GM18519 (cell line): ENCODE measurements at regions not wholly inside any gene's neighbourhood (a gene's known extent, or its start where the extent isn't known, plus 50 kb on each side); places are given as distances from the start of the nearest gene placed in this dataset.
"Not testable (repeated sequence)": the region's sequence is repeated elsewhere in the genome, so short reads cannot be mapped to it uniquely, and the experiment has no call there.

ENCODE experiments used
- ATAC-seq: cut with Tn5 transposase; IDR thresholded peaks from one replicate; pipeline ENCODE4 v1.9.1; 2021; ENCODE audit warnings: mild to moderate bottlenecking, moderate library complexity; ENCODE audit not compliant: unreplicated experiment, low FRiP score

DNA sequence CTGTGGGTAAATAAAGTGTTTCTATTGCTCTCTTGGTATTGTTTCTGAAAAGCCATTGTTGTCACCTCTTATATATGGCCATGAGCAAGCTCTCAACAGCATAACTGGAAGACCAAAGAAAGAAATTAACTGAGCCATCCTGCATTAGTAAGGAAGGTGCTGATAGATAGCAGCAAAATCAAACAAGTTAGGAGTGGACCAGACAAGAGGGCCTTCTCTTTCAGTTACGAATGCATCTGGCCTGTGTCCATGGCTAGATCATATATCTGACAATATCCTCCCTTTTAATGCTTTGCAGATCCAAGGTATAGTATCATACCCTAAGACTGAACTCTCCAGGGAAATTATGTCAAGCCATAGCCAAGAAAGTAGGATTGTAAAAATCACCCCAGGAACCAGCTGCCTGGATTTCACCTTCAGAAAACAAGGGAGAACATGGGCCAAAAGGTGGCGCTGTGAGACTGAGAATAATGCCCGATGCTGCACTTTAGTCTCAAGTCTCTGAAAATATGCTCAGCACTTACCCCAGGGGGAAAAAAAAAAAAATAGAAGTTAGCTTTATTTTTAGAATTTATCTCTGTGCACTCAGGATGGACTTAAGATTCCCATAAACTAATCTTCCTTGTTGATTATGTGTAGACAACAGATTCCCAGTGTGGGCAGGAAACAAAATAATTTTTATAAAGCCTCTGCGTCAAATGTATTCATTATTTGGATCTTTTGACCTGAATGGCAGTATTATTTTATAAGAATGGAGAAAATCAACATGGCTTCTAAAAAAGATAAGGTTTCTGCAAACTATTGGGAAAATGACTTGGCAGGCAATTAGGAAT, 415.1 kb downstream of the ETS1 start:
- ATAC-seq, result no peak

DNA sequence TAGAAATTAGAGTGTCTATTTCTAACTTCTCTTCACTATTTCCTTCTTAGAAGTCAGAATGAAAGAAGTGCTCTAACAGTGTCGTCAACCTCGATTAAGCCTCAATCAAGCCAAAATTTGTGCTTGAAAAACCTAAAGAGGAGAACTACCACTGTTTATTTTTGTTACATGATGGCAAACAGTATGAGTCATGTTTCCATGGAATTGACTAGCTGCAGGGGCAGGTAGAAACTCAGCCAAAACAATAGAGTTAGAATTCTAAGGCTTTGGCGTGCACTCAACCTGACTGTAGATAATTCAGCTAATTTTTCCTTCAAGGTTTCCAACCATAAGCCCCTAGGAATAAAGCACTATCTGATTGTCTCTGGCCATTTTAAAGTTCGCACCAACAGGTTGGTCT, 415.9 kb downstream of the ETS1 start:
- ATAC-seq, result no peak

DNA sequence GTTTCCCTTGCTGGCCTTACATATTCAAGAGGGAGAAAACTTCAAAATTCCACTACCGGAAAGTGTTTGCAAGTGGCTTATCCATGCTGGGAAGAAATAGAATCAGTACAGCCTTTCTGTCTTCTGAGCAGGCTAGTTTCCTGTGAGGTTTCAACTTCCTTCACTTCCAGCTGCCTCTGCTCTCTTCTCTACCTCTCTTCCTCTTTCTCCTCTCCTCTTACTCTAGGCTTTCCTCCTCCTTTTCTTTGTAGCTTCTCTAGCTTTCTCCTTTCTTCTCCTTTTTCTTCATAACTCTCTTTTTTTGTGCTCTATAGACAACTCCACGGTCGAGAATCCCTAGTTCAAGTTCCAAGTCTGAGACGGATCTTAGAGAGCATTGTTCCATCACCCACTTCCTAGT, 421.8 kb downstream of the ETS1 start:
- no peak for ATAC-seq

DNA sequence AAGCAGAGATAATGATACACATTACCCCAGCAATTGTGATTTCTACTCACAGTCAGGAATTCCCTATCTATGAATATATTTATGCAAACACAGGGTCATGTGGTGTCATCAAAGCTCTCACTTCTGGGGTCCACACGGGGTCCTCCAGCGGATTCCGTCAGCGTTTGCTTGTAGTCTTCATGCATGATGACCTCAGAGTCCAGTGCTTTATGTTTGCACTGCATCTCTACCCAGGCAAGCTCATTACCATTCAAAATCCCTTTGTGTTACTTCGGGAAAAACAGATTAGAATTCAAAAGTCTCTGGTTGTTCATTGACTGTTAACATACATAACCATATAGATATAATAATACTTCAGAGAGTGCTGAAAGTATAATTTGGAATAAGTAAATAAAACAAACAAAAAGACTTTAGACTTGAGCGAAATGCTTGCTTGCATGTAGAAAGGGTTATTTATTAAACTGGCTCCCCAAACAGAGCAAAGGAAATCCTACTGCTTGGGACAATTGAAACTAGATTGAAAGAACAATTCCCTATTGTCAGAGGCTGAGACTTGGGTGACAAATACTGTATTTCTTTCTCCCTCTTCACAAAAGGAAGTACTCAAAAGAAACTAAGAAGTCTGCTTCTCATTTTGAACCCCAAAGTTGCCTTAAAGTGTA, 423.1 kb downstream of the ETS1 start:
- no peak for ATAC-seq

DNA sequence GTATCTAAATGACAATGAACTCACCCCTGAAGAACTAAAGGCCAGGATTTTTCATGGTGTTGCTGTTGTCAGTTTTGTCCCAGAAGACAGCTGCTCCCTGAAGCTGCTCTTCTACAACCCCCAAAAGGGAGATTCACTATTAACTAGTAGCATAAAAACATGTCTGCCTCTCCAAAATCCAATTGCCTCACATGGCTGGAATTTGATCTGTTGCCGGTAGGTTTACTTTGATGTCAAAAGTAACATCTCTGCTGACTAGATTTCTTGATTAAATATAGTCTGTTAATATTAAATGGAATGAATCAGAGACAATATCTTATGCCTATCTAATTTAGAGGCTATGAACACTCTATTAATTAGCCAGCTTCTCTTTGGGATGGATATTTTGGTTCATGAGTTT, 425.4 kb downstream of the ETS1 start:
- ATAC-seq, result no peak

DNA sequence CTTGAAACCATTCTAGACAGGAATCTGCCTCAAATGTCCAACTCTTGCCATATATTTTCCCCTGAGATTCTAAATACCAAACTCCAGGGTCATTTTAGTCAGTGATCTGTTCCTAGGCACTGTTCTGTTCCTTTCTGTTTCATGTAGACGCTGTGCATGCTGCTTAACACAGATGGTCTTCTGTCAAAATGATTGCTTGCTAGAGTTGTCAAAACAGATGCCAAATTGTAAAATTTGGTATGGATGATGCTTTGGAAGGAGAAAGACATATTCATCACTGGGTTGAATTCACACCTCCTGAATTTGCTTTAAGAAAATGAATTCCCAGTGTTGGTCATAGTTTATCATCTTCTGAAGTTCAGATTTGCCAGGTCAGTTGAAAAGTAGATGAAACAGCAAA, 425.9 kb downstream of the ETS1 start:
- ATAC-seq, result no peak

DNA sequence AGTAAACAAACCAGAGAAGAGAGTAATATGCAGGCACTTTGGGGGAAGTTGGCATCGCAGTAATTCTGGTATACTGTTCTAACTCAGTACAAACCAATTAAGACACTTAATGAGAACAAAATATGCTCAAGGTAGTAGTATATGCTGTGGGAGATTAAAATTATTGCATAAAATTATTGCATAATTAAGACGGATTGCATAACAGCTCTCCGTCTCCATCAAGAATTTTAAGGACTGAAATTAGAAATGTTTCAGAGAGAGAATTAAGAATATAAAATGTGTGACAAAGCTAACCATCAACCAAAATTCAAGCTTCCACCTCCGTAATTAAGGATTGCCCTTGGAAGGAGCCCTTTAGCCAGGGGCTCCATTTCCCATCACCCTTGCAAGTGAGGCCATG, 428.5 kb downstream of the ETS1 start:
- ATAC-seq, result no peak

DNA sequence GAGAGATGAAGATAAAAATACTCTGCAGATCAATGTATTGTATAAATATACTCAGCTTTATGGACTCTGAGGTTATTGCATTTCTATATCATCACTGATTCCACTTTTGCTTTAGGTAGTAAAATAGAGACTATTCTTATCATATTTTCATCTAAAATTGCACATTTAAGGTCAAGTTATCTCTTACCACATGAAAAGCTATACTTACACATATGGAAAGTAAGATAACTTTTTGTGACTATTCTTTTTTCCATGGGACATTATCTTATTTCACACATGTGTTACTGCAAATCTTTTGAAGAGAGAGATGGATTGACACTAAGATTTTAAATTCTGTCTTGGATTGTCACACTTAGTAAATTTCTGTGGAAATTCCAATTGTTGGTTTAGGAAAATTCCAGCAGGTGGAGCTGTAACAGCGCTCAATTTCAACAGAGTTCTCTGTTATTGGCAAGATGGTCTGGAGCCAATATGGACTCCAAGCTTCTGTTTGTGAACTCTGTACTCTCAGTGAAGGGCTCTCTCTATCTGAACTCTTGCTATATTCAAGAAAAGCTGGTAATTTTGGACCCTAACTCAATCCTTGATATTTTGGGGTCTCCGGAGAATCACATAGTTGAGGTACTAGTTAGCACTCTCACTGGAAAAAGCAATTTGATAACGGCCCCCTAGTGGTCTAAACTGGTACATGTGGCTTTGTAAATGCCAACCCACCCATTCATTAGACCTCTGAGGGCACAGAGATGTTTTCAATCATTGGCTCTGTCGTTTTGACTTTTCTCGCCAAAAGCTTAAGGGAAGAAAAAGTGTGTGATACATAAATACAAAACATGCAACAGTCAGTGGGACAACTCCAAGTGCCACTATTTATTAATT, 429.7 kb downstream of the ETS1 start:
- ATAC-seq, result peak; percentile 77

DNA sequence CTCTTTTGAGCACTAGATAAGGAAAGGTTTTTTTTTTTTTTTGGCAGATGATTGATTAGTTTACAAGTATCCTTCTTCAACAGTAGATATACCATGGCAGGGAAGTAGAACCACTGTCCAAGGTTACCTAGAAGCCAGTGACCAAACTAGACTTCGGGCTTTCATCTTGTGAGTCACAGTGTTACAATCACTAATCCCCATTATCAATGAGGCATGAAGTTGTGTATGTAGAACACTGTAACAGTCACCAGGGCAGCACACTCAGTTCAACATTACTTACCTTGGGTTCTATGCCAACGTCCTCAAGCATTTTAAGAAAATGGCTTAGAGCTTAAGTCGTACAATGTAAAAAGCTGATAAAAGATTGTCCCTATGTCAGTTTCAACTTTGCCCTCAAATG, 430.9 kb downstream of the ETS1 start:
- no peak for ATAC-seq

DNA sequence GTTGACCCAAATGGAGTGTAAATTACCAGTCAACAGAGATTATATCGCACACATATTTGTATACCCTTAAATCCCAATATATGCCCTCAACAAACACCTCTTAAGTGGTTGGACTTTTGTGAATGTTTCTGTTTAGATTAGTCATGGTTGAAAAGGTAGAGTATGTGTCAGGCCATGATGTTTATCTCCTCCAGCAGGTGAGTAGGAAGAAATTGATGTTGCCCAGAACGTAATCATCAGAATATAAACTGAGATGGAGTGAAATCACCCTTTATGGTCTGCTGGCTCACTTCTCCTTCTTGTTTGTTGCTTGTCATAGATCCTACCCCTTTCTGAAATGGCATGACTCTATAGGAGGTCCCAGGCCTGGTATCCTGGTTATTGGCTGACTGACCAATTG, 431.8 kb downstream of the ETS1 start:
- ATAC-seq, result no peak

DNA sequence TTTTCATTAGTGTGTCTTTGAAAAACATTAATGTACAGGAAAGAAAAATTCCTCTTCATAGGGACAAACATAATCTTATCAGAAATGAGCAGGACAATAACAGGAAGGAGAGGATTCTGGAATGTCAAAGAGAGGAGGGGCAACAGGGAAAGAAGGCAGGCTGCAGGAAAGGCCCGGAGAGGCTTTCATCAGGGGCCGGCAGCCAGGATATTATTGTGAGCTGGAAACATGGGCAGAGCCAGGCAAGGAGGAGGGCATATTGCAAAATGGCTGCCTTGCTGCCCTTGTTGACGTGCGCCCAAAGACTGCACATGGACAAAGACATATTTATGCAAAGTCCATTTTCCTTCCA, 433.7 kb downstream of the ETS1 start:
- ATAC-seq, result no peak

DNA sequence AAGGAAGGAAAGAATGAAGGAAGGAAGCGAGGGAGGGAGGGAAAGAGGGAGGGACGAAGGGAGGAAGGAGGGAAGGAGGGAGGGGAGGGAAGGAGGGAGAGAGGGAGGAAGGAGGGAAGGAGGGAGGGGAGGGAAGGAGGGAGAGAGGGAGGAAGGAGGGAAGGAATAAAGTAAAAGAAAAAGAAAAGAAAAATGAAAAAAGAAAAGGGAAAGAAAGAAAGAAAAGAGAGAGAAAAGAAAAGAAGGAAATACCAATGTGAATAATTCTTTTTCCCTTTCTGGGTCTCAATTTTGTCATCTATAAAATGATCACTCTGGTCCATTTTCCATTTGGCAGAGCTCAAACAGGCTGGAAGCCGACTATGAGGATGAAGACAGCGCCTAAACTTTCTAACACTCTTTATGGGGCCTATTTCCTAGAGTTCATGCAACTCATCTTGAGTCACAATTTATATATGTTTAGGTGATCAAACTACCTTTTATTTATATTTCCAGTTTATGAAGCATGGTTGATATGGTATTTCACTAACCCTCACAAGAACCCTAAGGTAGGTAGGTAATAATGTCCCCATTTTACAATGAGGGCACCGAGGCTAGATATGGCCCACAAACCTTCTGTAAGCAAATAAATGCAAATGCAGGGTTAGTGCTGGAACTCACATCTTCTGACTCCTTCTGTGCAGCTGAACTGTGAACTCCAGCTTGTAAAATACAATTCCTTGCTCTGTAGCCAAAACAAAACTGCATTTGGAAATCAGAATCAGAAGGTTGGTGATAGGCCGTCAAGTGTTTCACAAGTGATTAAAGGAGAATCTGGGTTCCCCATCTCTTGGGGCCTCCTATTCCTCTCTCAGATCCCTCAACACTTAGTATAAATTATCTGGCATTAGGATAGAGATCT, 434.3 kb downstream of the ETS1 start:
- ATAC-seq, result no peak

DNA sequence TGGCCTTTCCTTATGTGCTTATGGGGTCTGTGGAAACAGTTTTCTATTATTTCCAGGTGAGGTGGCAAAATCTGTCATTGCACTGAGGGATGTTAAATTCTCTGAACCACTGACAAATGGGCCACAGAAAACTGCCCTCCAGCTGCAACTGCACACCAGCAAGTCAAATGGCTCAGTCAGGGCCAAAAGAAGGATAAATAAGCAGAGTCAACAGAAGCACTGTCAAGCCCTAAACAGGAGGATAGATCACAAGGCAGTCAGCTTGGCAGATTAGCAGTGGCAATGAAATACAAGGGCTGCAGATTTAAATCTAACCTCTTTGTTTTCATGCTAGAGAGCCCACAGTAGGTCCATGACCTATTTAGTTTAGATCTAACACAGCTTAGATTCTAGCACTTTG, 435.6 kb downstream of the ETS1 start:
- no peak for ATAC-seq

DNA sequence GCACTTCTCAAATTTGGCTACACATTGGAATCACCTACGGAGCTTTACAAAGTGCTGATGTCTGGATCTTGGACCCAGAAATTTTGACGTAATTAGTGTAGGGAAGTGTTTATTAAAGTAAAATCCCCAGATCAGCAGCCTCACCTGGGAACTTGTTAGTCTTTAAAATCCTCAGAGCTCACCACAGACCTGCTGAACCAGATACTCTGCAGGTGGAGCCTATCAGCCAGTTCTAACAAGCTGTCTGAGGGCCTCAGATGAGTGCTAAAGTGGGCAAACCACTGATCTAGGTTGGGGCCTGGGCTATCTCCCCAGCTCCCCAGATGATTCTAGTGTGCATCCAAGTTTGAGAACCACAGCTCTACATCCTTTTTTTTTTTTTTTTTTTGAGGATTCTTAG, 436.0 kb downstream of the ETS1 start:
- no peak for ATAC-seq

DNA sequence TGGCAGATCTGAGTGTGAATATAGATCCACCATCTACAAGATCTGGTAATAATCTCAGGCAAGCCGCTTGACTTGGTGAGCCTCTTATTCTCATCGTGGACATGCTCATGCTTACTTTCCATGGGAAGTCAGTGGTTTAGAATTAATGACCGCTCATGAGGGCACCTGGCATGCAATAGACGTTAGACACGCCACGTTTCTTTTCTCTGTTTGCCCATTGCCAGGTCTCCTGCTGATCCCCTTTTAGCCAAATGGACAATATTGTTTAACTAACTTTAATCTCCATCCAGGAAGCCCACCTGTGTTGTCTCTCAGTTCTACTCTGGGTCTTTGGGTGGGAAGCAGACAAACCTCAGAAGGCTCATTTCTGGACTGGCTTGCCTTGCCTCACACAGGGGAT, 439.1 kb downstream of the ETS1 start:
- ATAC-seq, result no peak

DNA sequence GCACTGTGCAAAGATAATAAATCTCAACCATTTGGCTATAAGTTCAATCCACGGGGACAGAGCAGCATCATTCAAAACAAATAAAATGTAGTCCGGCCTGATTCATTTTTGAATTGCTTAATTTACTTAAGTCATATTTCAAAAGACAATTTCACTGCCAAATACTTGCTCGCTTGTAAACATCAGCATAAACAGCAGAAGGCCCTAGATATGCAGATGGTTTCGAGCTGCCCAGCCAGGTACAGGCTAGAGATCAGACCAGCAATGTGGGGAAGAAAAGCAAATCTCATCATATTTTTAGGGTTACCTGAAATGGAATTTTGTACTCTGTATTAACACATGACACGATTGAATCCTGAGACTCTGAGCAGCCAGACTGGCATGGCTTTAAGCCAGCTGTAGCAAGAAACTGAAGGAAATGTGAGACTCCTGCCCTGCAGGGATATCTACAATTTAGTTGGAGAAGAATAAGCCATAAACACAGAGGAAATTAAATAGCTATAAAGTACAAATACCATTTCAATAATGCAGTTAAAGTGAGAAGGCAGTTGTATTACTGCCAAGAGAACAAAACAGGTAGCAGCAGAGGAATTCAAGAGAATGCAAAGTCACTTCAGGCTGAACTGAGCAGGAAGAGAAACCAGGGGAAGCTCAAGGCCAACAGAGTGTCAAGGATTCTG, 440.3 kb downstream of the ETS1 start:
- no peak for ATAC-seq

DNA sequence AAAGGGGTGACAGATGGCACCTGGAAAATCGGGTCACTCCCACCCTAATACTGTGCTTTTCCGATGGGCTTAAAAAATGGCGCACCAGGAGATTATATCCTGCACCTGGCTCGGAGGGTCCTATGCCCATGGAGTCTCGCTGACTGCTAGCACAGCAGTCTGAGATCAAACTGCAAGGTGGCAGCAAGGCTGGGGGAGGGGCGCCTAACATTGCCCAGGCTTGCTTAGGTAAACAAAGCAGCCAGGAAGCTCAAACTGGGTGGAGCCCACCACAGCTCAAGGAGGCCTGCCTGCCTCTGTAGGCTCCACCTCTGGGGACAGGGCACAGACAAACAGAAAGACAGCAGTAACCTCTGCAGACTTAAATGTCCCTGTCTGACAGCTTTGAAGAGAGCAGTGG, 447.1 kb downstream of the ETS1 start:
- not testable (repeated sequence) for ATAC-seq

DNA sequence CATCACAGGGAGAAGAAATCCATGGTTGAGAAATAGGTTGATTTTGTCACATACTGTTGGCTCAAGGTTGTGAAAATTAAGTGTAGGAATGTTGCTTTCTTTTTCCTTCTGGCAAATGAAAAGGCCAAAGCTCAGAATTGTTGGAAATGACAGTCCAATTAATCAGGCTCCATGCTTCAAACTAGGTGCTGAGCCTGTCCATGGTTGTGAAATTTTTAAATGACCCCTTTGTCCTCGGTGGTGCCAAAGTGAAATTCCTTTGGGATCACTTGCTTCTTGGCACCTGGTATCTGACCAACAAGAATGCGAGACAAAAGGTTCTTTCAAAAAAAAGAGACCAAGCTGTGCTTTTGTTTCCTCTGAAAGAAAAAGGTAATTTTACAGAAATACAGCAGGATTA, 451.9 kb downstream of the ETS1 start:
- no peak for ATAC-seq

DNA sequence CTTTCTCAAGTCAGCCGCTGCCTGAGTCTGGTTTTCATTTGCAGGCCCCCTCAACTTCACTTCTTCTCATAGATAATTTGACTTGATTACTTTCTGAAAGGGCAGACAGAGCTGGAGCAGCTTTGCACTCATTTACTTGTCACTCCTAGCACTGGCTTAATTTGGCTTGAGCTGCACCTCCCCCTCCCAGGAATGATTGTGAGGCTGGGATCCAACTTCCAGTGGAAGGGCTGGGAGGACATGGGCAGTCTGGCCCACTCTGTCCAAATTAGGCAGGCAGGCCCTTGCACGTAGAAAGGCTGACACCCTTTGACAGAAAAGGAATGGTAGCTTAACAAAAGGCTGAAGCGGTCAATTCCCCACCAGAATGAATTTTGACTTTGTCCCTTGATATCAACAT, 453.9 kb downstream of the ETS1 start:
- ATAC-seq, result no peak

DNA sequence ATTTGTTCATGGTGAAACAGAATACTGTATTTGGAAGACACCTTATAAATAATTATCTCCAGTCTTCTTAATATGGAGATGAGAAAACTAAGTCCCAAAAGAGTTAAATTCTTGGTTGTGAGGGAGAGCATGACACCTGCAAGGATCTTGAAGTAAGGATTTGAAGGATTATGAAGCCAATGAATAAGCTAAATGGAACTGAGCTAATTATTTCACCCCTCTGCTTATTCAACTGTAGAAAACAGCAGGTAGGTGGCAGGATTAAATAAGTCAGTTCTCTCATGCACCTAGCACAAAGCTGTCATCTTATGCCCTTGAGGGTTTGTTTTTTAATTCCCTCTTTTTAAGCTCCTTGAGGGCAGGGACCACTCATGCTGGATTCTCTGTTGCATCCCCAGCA, 457.3 kb downstream of the ETS1 start:
- no peak for ATAC-seq
